ENCODE measurements at regions not wholly inside any gene's neighbourhood (a gene's known extent, or its start where the extent isn't known, plus 50 kb on each side); places are given as distances from the start of the nearest gene placed in this dataset.

GRCh38 chr1:29824025-29824424 lies 587.7 kb downstream of the PTPRU start:
- Mint-ChIP-seq H3K36me3 (ENCODE audit: low read depth) (no peaks in the 10 kb centered on the region), H3K4me1 (no peaks in the 10 kb centered on the region), H3K4me3 (no peak overlapping the region), H3K27me3 (peaks cover 7% of the 10 kb centered on the region), H3K9me3 (no peaks in the 10 kb centered on the region), H3K27ac (no peak overlapping the region)
- no peak for DNase-seq
- ChIA-PET POLR2A (no interaction called here), CTCF (no interaction called here)

- ChIA-PET CTCF (no interaction called here), POLR2A (no interaction called here)
- DNase-seq = no peak
- Mint-ChIP-seq H3K27ac (no peak overlapping the region), H3K4me1 (no peaks in the 10 kb centered on the region), H3K4me3 (no peak overlapping the region), H3K9me3 (no peaks in the 10 kb centered on the region), H3K36me3 (ENCODE audit: low read depth) (no peaks in the 10 kb centered on the region), H3K27me3 (peaks cover 7% of the 10 kb centered on the region)
These were observed 587.2 kb downstream of the PTPRU start for GRCh38 chr1:29823561-29823960.

GRCh38 chr1:29821605-29822004 lies 585.3 kb downstream of the PTPRU start:
- H3K9me3 Mint-ChIP-seq = no peaks in the 10 kb centered on the region
- POLR2A ChIA-PET = no interaction called here
- H3K27ac Mint-ChIP-seq = no peak overlapping the region
- no peak for DNase-seq
- CTCF ChIA-PET = no interaction called here
- no peaks in the 10 kb centered on the region for H3K4me1 Mint-ChIP-seq
- no peaks in the 10 kb centered on the region for H3K36me3 Mint-ChIP-seq (ENCODE audit: low read depth)
- H3K27me3 Mint-ChIP-seq = peaks cover 20% of the 10 kb centered on the region
- H3K4me3 Mint-ChIP-seq = no peak overlapping the region

GRCh38 chr1:29820401-29820800 lies 584.1 kb downstream of the PTPRU start:
- POLR2A ChIA-PET = no interaction called here
- Mint-ChIP-seq H3K27ac (no peak overlapping the region), H3K9me3 (no peaks in the 10 kb centered on the region), H3K4me3 (no peak overlapping the region), H3K4me1 (no peaks in the 10 kb centered on the region), H3K27me3 (peaks cover 31% of the 10 kb centered on the region), H3K36me3 (ENCODE audit: low read depth) (no peaks in the 10 kb centered on the region)
- DNase-seq = no peak
- CTCF ChIA-PET = no interaction called here

GRCh38 chr1:29812408-29813135 lies 576.2 kb downstream of the PTPRU start:
- H3K4me1 Mint-ChIP-seq = no peaks in the 10 kb centered on the region
- ChIA-PET POLR2A (no interaction called here), CTCF (no interaction called here)
- no peaks in the 10 kb centered on the region for H3K36me3 Mint-ChIP-seq (ENCODE audit: low read depth)
- no peak overlapping the region for H3K4me3 Mint-ChIP-seq
- no peak for DNase-seq
- no peaks in the 10 kb centered on the region for H3K9me3 Mint-ChIP-seq
- H3K27me3 Mint-ChIP-seq = peaks cover 27% of the 10 kb centered on the region
- H3K27ac Mint-ChIP-seq = no peak overlapping the region

GRCh38 chr1:29811727-29812407 lies 575.5 kb downstream of the PTPRU start:
- H3K9me3 Mint-ChIP-seq = no peaks in the 10 kb centered on the region

GRCh38 chr1:29811247-29811646 lies 574.9 kb downstream of the PTPRU start:
- POLR2A ChIA-PET = no interaction called here
- H3K36me3 Mint-ChIP-seq (ENCODE audit: low read depth) = no peaks in the 10 kb centered on the region

More at GRCh38 chr1:29811727-29812407, 575.5 kb downstream of the PTPRU start:
- ChIA-PET CTCF (no interaction called here), POLR2A (no interaction called here)
- Mint-ChIP-seq H3K4me3 (no peak overlapping the region), H3K27ac (no peak overlapping the region), H3K27me3 (peaks cover 20% of the 10 kb centered on the region), H3K36me3 (ENCODE audit: low read depth) (no peaks in the 10 kb centered on the region), H3K4me1 (no peaks in the 10 kb centered on the region)
- no peak for DNase-seq

GRCh38 chr1:29810121-29811120 lies 574.1 kb downstream of the PTPRU start:
- no peaks in the 10 kb centered on the region for H3K4me1 Mint-ChIP-seq
- peaks cover 6% of the 10 kb centered on the region for H3K27me3 Mint-ChIP-seq
- no peaks in the 10 kb centered on the region for H3K9me3 Mint-ChIP-seq
- no peak overlapping the region for H3K4me3 Mint-ChIP-seq
- CTCF ChIA-PET = no interaction called here
- no peaks in the 10 kb centered on the region for H3K36me3 Mint-ChIP-seq (ENCODE audit: low read depth)
- POLR2A ChIA-PET = no interaction called here
- DNase-seq = no peak
- H3K27ac Mint-ChIP-seq = no peak overlapping the region

More at GRCh38 chr1:29811247-29811646, 574.9 kb downstream of the PTPRU start:
- no peak overlapping the region for H3K27ac Mint-ChIP-seq
- CTCF ChIA-PET = no interaction called here
- H3K9me3 Mint-ChIP-seq = no peaks in the 10 kb centered on the region
- peaks cover 14% of the 10 kb centered on the region for H3K27me3 Mint-ChIP-seq
- H3K4me3 Mint-ChIP-seq = no peak overlapping the region
- H3K4me1 Mint-ChIP-seq = no peaks in the 10 kb centered on the region
- DNase-seq = no peak

- Mint-ChIP-seq H3K27ac (no peak overlapping the region), H3K27me3 (peaks cover 3% of the 10 kb centered on the region), H3K4me1 (no peaks in the 10 kb centered on the region), H3K9me3 (no peaks in the 10 kb centered on the region), H3K4me3 (no peak overlapping the region), H3K36me3 (ENCODE audit: low read depth) (no peaks in the 10 kb centered on the region)
- POLR2A ChIA-PET = no interaction called here
- CTCF ChIA-PET = interaction anchor here (0.6 kb wide), 1 partner anchor 1068 kb away, joined by 7 read pairs; no protein-coding TSS in a partner anchor
- no peak for DNase-seq
These were observed 573.3 kb downstream of the PTPRU start for GRCh38 chr1:29809446-29810120.

GRCh38 chr1:29808141-29808995 lies 572.0 kb downstream of the PTPRU start:
- Mint-ChIP-seq H3K27ac (no peak overlapping the region), H3K9me3 (no peaks in the 10 kb centered on the region), H3K4me1 (no peaks in the 10 kb centered on the region), H3K27me3 (no peaks in the 10 kb centered on the region), H3K36me3 (ENCODE audit: low read depth) (no peaks in the 10 kb centered on the region), H3K4me3 (no peak overlapping the region)
- no peak for DNase-seq
- ChIA-PET CTCF (no interaction called here), POLR2A (no interaction called here)

GRCh38 chr1:29807689-29808088 lies 571.4 kb downstream of the PTPRU start:
- H3K36me3 Mint-ChIP-seq (ENCODE audit: low read depth) = no peaks in the 10 kb centered on the region
- DNase-seq = no peak
- POLR2A ChIA-PET = no interaction called here
- no peaks in the 10 kb centered on the region for H3K27me3 Mint-ChIP-seq
- no peaks in the 10 kb centered on the region for H3K4me1 Mint-ChIP-seq
- no peak overlapping the region for H3K27ac Mint-ChIP-seq
- H3K4me3 Mint-ChIP-seq = no peak overlapping the region
- H3K9me3 Mint-ChIP-seq = no peaks in the 10 kb centered on the region
- CTCF ChIA-PET = no interaction called here

GRCh38 chr1:29806646-29807319 lies 570.5 kb downstream of the PTPRU start:
- DNase-seq = no peak
- H3K27me3 Mint-ChIP-seq = no peaks in the 10 kb centered on the region
- H3K4me3 Mint-ChIP-seq = no peak overlapping the region
- H3K9me3 Mint-ChIP-seq = no peaks in the 10 kb centered on the region
- H3K4me1 Mint-ChIP-seq = no peaks in the 10 kb centered on the region
- no peak overlapping the region for H3K27ac Mint-ChIP-seq
- H3K36me3 Mint-ChIP-seq (ENCODE audit: low read depth) = no peaks in the 10 kb centered on the region
- ChIA-PET POLR2A (no interaction called here), CTCF (no interaction called here)
